ENCODE measurements at regions not wholly inside any gene's neighbourhood (a gene's known extent, or its start where the extent isn't known, plus 50 kb on each side); places are given as distances from the start of the nearest gene placed in this dataset.

- no peak for DNase-seq
These were observed 136.1 kb upstream of the MAP9 start for GRCh38 chr4:155512817-155513216.

- no peak for DNase-seq
These were observed 135.3 kb upstream of the MAP9 start for GRCh38 chr4:155512046-155512445.

- DNase-seq = no peak
These were observed 134.0 kb upstream of the MAP9 start for GRCh38 chr4:155510771-155511170.

- DNase-seq = no peak
These were observed 132.8 kb upstream of the MAP9 start for GRCh38 chr4:155509555-155509954.

- DNase-seq = no peak
These were observed 130.0 kb upstream of the MAP9 start for GRCh38 chr4:155506745-155507144.

- DNase-seq = no peak
These were observed 128.6 kb upstream of the MAP9 start for GRCh38 chr4:155505321-155505720.

- no peak for DNase-seq
These were observed 120.5 kb upstream of the MAP9 start for GRCh38 chr4:155497306-155497705.

GRCh38 chr4:155496294-155496626 is 119.5 kb upstream of the MAP9 start:
- DNase-seq = no peak

- DNase-seq = no peak
These were observed 119.0 kb upstream of the MAP9 start for GRCh38 chr4:155495572-155496293.

- DNase-seq = no peak
These were observed 117.4 kb upstream of the MAP9 start for GRCh38 chr4:155494037-155494718.

GRCh38 chr4:155491336-155492120 is 114.8 kb upstream of the MAP9 start:
- DNase-seq = no peak

GRCh38 chr4:155489271-155489670 is 112.5 kb upstream of the MAP9 start:
- no peak for DNase-seq

- no peak for DNase-seq
These were observed 111.9 kb upstream of the MAP9 start for GRCh38 chr4:155488691-155489090.

- no peak for DNase-seq
These were observed 110.4 kb upstream of the MAP9 start for GRCh38 chr4:155487210-155487609.

- no peak for DNase-seq
These were observed 104.4 kb upstream of the MAP9 start for GRCh38 chr4:155481150-155481549.

GRCh38 chr4:155479835-155480234 is 103.1 kb upstream of the MAP9 start:
- DNase-seq = no peak

- no peak for DNase-seq
These were observed 101.6 kb upstream of the MAP9 start for GRCh38 chr4:155478336-155478835.

- no peak for DNase-seq
These were observed 98.0 kb upstream of the MAP9 start for GRCh38 chr4:155474758-155475157.

GRCh38 chr4:155473420-155474095 is 96.8 kb upstream of the MAP9 start:
- DNase-seq = no peak

GRCh38 chr4:155468282-155468681 is 91.5 kb upstream of the MAP9 start:
- no peak for DNase-seq

GRCh38 chr4:155450676-155451075 is 73.9 kb upstream of the MAP9 start:
- DNase-seq = no peak

- DNase-seq = no peak
These were observed 68.5 kb upstream of the MAP9 start for GRCh38 chr4:155445306-155445705.

- DNase-seq = no peak
These were observed 68.0 kb upstream of the MAP9 start for GRCh38 chr4:155444721-155445120.

Measured in activated CD8-positive, alpha-beta memory T cell treated with anti-CD3 and anti-CD28 coated beads, Interleukin-2, amount 50 U/mL, for 48 hours (primary cell).